COLO829 (cell line): ENCODE measurements at regions not wholly inside any gene's neighbourhood (a gene's known extent, or its start where the extent isn't known, plus 50 kb on each side); places are given as distances from the start of the nearest gene placed in this dataset.
A peak's percentile ranks its signal among the peaks of the same experiment; 100 is the strongest.

Source experiments
- DNase-seq: peaks from one replicate; pipeline ENCODE4 v3.0.0; 2012; ENCODE audit warnings: low spot score

GRCh38 chr3:132898141-132898540 lies 140.1 kb upstream of the TMEM108 start:
- DNase-seq, result no peak

DNA sequence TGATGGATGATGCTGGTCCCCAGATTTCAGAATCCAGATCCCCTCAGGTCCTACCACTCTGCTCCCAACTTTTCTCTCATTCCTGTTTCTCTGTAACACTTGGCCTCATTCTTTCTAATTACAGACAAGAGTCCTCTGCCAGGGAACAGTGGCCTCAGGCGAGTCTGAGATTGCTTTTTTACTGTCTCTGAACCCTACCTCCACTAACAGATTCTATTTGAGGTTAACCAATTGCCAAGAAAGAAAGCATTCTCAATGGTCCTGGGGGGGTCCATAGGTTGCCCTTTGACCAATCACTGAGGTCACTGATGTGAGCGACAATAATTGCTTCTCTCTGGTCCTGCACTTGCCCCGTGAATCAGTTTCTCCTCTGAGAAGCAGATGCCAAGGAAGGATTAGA lies 145.2 kb upstream of the TMEM108 start:
- no peak for DNase-seq

DNA sequence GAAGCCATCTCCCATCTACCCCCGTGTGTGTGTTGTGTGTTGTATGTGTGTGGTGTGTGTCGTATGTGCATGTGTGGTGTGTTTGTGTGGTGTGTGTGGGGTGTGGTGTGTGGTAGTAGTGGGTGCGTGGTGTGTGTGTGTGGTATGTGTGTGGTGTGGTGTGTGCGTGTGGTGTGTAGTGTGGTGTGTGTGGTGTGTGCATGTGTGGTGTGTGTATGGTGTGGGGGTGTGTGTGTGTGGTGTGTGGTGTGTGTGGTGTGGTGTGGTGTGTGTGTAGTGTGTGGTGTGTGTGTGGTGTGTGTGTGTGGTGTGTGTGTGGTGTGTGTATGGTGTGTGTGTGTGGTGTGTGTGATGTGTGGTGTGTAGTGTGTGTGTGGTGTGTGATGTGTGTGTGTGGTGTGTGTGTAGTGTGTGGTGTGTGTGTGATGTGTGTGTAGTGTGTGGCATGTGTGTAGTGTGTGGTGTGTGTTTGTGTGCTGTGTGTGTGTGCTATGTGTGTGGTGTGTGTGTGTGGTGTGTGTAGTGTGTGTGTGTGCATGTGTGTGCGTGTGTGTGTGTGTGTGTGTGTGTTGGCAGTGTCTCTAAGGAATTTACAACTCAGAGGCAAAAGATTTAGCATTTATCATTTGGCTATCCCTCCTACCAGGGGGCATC lies 156.3 kb upstream of the TMEM108 start:
- DNase-seq, result no peak

DNA sequence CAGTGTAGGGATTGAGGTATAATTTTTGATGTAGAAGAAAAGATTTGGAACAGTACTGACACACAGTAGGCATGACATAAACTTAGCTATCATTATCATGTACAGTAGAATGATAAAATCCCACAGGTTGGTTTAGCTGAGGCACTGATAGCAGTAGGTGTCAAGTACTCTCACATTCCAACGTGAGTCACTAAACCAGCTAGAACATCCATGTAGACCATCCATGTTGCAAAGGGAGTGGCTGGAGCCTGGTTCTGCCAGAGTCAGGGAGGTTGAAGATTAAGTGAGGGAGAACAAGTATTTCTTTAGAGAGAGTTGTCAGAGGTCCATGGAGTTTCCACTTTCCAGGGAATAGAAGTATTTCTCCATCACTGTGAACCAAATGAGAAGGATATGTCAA lies 157.2 kb upstream of the TMEM108 start:
- DNase-seq, result no peak

- DNase-seq, result peak; percentile 87
These were observed 157.4 kb upstream of the NPHP3 start for GRCh38 chr3:132879656-132880055.

- DNase-seq, result peak; percentile 28
These were observed 152.5 kb upstream of the NPHP3 start for GRCh38 chr3:132874701-132875100.

- DNase-seq, result no peak
These were observed 150.5 kb upstream of the NPHP3 start for GRCh38 chr3:132872711-132873110.

- DNase-seq, result no peak
These were observed 149.7 kb upstream of the NPHP3 start for GRCh38 chr3:132871956-132872355.

GRCh38 chr3:132870541-132870940 lies 148.3 kb upstream of the NPHP3 start:
- no peak for DNase-seq

- DNase-seq, result no peak
These were observed 145.7 kb upstream of the NPHP3 start for GRCh38 chr3:132867956-132868355.

DNA sequence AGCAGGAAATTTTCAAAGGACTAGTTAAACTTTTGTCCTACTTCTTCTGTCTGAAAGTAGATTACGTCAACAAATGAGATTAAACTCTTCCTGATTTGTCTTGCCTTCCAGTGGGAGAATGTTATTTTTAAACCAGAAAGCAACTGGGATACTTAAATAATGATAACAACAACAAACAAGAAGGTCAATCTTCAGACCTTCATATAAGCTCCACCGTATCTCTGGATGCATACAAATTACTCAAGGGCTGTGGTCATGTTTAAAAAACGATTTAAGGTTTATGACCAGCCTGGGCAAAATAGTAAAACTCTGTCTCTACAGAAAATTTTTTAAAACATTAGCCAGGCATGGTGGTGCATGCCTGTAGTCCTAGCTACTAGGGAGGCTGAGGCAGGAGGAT lies 145.3 kb upstream of the NPHP3 start:
- DNase-seq, result no peak

DNA sequence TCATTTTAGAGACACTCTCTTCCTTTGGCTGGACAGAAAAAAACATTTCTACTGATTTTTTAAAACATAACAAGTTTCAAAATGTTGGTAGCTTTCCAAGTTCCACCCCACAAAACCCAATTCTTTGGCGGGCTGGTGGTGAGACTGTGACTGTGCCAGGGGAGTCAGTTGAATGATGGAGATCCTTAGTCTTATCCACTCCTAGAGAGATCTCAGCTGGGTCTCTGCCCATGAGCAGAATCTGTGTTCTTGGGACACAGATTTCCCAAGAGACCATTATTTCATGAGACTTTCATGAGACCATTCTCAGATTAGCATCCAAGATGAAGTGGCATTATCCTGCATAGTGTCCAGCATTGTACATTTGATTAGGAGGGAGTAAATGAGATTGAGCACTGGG lies 135.1 kb upstream of the NPHP3 start:
- DNase-seq, result no peak

DNA sequence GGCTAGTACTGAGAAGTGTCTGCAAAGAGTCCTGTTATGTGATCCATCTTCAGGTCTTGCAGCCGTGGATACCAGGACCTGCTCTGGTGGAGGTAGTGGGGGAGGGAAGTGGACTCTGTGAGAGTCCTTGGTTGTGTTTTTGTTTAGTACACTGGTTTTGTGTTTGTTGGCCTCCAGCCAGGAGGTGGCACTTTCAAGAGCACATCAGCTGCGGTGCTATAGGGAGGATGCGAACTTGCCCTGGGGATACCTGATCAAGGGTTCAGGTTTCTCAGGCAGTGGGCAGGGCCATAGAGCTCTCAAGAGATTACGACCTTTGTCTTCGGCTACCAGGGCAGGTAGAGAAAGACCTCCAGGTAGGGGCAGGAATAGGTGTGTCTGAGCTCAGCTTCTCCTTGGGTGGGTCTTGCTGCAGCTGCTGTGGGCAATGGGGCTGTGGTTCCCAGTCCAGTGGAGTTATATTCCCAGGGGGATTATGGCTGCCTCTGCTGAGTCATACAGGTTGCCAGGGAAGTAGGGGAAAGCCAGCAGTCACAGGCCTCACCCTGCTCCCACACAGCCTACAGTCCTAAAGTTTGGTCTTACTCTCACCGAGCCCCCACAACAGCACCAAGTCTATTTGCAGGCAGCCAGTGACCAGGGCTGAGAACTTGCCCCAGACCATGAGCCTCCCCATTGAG lies 132.8 kb upstream of the NPHP3 start:
- DNase-seq, result no peak

- no peak for DNase-seq
These were observed 125.8 kb upstream of the NPHP3 start for GRCh38 chr3:132847849-132848625.

DNA sequence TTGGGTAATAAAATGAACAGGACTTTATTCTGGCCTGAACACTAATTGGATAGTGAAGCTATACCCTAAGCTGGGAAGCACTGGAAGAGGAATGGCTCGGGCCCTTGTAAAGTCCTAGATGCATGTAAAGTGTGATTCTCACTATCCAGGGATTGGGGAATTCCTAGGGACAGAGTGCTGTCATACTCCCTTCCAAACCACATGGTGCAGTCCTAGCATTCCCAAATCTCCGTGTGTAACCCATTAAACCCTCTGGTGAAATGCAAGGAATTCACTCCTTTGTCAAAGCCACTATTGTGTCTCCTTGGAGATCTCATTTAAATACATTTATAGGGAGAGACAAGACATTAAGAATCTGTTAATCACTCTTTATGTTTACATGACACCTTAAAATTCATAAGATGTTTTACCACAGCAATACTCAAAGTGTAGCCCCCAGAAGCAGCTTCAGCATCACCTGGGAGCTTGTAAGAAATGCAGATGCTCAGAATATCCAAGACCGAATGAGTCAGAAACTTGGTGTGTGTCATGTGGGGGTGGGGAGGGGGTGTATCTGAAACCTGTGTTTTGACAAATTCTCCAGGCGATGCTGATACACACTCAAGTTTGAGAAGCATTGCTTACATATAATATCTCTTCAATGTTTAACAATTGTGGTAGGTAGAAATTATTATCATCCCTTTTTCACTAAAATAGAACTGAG lies 121.8 kb upstream of the NPHP3 start:
- no peak for DNase-seq

- DNase-seq, result no peak
These were observed 121.1 kb upstream of the NPHP3 start for GRCh38 chr3:132843349-132843748.

- no peak for DNase-seq
These were observed 119.4 kb upstream of the NPHP3 start for GRCh38 chr3:132841621-132842020.

- DNase-seq, result no peak
These were observed 118.0 kb upstream of the NPHP3 start for GRCh38 chr3:132840201-132840700.

GRCh38 chr3:132838477-132838876 lies 116.3 kb upstream of the NPHP3 start:
- DNase-seq, result no peak

GRCh38 chr3:132837615-132838014 lies 115.4 kb upstream of the NPHP3 start:
- no peak for DNase-seq

GRCh38 chr3:132834356-132834755 lies 112.1 kb upstream of the NPHP3 start:
- DNase-seq, result no peak

DNA sequence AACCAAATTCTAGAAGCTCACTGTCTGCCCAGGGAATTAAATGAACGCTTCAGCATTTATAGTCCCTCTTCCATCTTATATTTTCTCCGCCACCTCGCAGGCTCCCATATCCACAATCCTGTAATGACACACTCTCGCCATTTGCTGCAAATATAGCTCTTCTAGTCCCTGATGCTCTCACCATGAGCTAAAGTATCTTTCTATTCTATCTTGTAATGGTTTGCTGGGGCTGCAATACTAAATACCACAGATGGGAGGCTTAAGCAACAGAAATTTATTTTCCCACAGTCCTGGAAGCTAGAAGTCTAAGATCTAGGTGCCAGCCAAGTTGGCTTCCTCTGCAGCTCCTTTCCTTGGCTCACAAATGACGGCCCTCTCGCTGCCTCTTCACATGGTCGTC lies 106.9 kb upstream of the NPHP3 start:
- no peak for DNase-seq
